Upper lobe of right lung (tissue), 1 donor: ENCODE measurements at regions not wholly inside any gene's neighbourhood (a gene's known extent, or its start where the extent isn't known, plus 50 kb on each side); places are given as distances from the start of the nearest gene placed in this dataset.

Experiments used
- ATAC-seq: fragments of 200-7000 bp; cut with Tn5 transposase; one replicate; pipeline ENCODE4 v1.9.1; 2020; ENCODE audit warnings: mild to moderate bottlenecking, moderate library complexity
- DNase-seq: peaks from one replicate; pipeline ENCODE4 v3.0.0-alpha.2; 2020
- H3K27ac ChIP-seq: fragments of 200-600 bp; one replicate; pipeline ENCODE4 v1.8.0; 2022
- H3K27me3 ChIP-seq: fragments of 200-600 bp; one replicate; pipeline ENCODE4 v1.8.0; 2022; ENCODE audit warnings: mild to moderate bottlenecking
- H3K36me3 ChIP-seq: fragments of 200-600 bp; one replicate; pipeline ENCODE4 v1.8.0; 2022
- H3K4me1 ChIP-seq: fragments of 200-600 bp; one replicate; pipeline ENCODE4 v1.8.0; 2022
- H3K4me3 ChIP-seq: fragments of 200-600 bp; one replicate; pipeline ENCODE4 v1.8.0; 2022; ENCODE audit warnings: mild to moderate bottlenecking
- H3K9me3 ChIP-seq: fragments of 200-600 bp; one replicate; pipeline ENCODE4 v1.8.0; 2022
- intact Hi-C: fragments of 100-400 bp; cut with DNase I; formaldehyde crosslinking; loops from one replicate; pipeline ENCODE4 v1.11.0; 2022
- TF ChIP-seq, protein P1 (sequence below): fragments of 200-600 bp; IDR thresholded peaks from one replicate; pipeline ENCODE4 v1.8.0; 2022; ENCODE audit warnings: antibody characterized with exemption
- donor health status: DM: no; HTN: yes; CAD: no; lungs with severe emphysema.

- intact Hi-C loops, result no loop called here
- no peak for DNase-seq
- peaks cover 13% of the 10 kb centered on the region for H3K9me3 ChIP-seq
- H3K27me3 ChIP-seq, result no peaks in the 10 kb centered on the region
- TF ChIP-seq, protein P1, sequence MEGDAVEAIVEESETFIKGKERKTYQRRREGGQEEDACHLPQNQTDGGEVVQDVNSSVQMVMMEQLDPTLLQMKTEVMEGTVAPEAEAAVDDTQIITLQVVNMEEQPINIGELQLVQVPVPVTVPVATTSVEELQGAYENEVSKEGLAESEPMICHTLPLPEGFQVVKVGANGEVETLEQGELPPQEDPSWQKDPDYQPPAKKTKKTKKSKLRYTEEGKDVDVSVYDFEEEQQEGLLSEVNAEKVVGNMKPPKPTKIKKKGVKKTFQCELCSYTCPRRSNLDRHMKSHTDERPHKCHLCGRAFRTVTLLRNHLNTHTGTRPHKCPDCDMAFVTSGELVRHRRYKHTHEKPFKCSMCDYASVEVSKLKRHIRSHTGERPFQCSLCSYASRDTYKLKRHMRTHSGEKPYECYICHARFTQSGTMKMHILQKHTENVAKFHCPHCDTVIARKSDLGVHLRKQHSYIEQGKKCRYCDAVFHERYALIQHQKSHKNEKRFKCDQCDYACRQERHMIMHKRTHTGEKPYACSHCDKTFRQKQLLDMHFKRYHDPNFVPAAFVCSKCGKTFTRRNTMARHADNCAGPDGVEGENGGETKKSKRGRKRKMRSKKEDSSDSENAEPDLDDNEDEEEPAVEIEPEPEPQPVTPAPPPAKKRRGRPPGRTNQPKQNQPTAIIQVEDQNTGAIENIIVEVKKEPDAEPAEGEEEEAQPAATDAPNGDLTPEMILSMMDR, result no peak
- H3K27ac ChIP-seq, result no peak overlapping the region
- H3K36me3 ChIP-seq, result no peaks in the 10 kb centered on the region
- no peak overlapping the region for H3K4me3 ChIP-seq
- no peak for ATAC-seq
- no peaks in the 10 kb centered on the region for H3K4me1 ChIP-seq
These were observed 59.9 kb upstream of the DYNC1I2 start for GRCh38 chr2:171627412-171627811.

- no peak overlapping the region for H3K4me3 ChIP-seq
- ATAC-seq (no peak), DNase-seq (no peak)
- intact Hi-C loops, result no loop called here
- TF ChIP-seq, protein P1, result no peak
- H3K36me3 ChIP-seq, result no peaks in the 10 kb centered on the region
- no peaks in the 10 kb centered on the region for H3K4me1 ChIP-seq
- H3K27me3 ChIP-seq, result no peaks in the 10 kb centered on the region
- peaks cover 13% of the 10 kb centered on the region for H3K9me3 ChIP-seq
- H3K27ac ChIP-seq, result no peak overlapping the region
These were observed 58.2 kb upstream of the DYNC1I2 start for GRCh38 chr2:171629113-171629512.

DNA sequence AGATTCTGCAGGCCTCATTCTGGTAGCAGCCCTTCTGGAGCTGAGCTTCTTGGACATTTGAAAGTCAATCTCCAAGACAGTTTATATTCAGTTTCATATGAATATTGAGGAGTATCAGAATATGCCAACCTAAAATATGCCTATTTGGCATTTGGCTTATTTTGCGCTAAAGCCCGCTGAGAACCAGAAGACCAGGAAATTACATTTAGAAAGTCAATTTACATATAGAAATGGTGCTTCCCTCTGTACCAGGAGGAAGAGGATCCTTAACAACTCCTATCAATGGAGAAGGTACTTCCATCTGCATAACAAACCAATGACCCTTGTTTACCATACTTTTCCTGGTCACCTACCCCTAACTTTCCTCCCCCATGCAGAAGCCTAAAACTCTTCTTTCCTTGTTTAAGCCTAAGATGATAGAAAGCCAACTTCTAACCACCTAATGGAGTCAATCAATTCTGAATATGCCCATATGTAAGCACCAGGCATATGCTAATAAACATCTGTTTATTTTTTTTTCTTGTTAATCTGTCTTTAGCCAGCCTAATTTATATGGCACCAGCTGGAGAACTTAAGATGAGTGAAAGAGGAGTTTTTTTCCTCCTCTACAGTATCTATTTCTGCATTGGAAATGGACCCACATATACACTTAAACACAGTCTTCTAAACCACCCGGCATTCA is 57.0 kb upstream of the DYNC1I2 start:
- TF ChIP-seq, protein P1, result no peak
- Histone ChIP-seq H3K27ac (no peak overlapping the region), H3K27me3 (no peaks in the 10 kb centered on the region), H3K9me3 (peaks cover 13% of the 10 kb centered on the region), H3K4me1 (no peaks in the 10 kb centered on the region), H3K4me3 (no peak overlapping the region), H3K36me3 (no peaks in the 10 kb centered on the region)
- DNase-seq (no peak), ATAC-seq (no peak)
- intact Hi-C loops, result no loop called here

DNA sequence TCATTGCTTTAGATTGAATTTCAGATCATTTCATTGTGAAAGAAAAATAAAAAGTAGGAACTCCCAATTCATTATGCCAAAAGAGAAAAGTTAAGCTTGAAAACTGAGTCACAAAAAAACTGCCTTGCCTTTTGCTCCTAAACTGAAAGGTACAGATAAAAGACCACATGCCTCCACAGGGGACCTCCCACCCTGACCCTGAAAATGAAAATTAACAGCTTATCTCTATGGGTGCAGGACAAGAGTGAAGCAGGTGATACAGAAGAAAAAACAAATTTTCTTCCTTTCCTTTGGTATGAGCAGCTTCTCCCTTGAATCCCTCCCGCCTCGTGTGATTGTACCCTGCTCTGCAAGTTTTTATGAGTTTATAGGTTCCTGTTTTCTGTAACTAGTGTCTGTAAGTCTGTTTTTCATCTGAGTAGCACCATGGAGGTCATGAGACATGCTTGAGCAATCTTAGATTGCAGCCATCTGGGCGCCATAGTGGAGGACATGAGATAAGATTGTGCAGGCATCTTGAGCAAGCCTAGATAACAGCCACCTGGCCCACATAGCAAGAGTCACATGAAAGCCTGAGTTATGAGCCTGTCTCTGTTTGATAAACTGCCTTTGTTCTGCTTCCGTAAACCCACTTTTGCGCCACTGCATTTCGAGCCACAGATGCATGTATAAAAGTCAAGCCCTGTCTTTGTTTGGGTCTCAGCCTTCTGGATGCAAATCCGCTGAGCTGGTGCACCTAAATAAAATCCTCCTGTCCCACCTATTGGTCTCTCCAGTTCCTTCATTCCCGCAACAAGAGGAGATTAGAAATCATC is 56.2 kb upstream of the DYNC1I2 start:
- TF ChIP-seq, protein P1, result no peak
- DNase-seq (no peak), ATAC-seq (no peak)
- H3K4me1 ChIP-seq, result no peaks in the 10 kb centered on the region
- no peaks in the 10 kb centered on the region for H3K27me3 ChIP-seq
- peaks cover 13% of the 10 kb centered on the region for H3K9me3 ChIP-seq
- H3K27ac ChIP-seq, result no peak overlapping the region
- no peaks in the 10 kb centered on the region for H3K36me3 ChIP-seq
- intact Hi-C loops, result no loop called here
- H3K4me3 ChIP-seq, result no peak overlapping the region
